ENCODE measurements at regions not wholly inside any gene's neighbourhood (a gene's known extent, or its start where the extent isn't known, plus 50 kb on each side); places are given as distances from the start of the nearest gene placed in this dataset.

DNA sequence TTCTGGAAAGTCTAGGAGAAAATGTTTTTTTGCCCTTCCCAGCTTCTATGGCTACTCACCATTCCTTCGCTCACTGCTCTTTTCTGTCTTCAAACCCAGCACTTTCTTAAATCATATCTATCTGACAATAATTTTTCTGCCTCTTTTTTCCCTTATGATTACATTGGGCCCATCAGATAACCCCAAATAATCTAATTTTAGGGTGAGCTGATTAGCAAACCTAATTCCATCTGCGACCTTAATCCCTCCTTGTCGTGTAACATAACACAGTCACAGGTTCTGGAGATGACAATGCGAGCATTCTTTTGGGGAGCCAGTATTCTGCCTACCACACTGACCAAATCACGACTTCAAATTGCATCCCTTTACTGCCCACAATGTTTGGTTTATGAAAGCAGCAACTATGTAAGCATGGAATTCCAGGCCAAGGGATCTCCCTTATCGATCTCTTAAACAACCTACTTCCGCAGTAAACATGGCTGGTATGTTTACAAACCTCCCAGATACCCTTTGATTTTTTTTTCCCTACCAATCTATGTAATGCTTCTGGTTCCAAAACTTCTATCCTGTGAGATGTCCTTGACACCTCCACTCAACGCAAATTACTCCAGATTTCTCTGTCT is 2122.2 kb downstream of the MAT2B start:
- TF ChIP-seq, protein P1, sequence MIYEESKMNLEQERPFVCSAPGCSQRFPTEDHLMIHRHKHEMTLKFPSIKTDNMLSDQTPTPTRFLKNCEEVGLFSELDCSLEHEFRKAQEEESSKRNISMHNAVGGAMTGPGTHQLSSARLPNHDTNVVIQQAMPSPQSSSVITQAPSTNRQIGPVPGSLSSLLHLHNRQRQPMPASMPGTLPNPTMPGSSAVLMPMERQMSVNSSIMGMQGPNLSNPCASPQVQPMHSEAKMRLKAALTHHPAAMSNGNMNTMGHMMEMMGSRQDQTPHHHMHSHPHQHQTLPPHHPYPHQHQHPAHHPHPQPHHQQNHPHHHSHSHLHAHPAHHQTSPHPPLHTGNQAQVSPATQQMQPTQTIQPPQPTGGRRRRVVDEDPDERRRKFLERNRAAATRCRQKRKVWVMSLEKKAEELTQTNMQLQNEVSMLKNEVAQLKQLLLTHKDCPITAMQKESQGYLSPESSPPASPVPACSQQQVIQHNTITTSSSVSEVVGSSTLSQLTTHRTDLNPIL (CRISPR knock-in tag; IDR thresholded peaks at IDR 0.05; ENCODE audit: low read depth) = no peak
- TF ChIP-seq BACH2 (CRISPR knock-in tag; IDR thresholded peaks at IDR 0.05; ENCODE audit: borderline replicate concordance) (no peak), RARB (CRISPR knock-in tag; IDR thresholded peaks at IDR 0.05) (no peak), OSR1 (CRISPR knock-in tag; IDR thresholded peaks at IDR 0.05) (no peak), ISL1 (CRISPR knock-in tag; IDR thresholded peaks at IDR 0.05) (peak; percentile 58), SNAI2 (CRISPR knock-in tag; IDR thresholded peaks at IDR 0.05) (no peak), ZFP30 (CRISPR knock-in tag; IDR thresholded peaks at IDR 0.05) (no peak), ZFP3 (CRISPR knock-in tag; IDR thresholded peaks at IDR 0.05) (no peak), ESRRG (CRISPR knock-in tag; IDR thresholded peaks at IDR 0.05) (no peak), ZC3H10 (CRISPR knock-in tag; IDR thresholded peaks at IDR 0.05) (no peak), TCF4 (CRISPR knock-in tag; IDR thresholded peaks at IDR 0.05; ENCODE audit: borderline replicate concordance) (peak; percentile 50; the same call in 1 of the 2 replicates)
- TF ChIP-seq, protein P2, sequence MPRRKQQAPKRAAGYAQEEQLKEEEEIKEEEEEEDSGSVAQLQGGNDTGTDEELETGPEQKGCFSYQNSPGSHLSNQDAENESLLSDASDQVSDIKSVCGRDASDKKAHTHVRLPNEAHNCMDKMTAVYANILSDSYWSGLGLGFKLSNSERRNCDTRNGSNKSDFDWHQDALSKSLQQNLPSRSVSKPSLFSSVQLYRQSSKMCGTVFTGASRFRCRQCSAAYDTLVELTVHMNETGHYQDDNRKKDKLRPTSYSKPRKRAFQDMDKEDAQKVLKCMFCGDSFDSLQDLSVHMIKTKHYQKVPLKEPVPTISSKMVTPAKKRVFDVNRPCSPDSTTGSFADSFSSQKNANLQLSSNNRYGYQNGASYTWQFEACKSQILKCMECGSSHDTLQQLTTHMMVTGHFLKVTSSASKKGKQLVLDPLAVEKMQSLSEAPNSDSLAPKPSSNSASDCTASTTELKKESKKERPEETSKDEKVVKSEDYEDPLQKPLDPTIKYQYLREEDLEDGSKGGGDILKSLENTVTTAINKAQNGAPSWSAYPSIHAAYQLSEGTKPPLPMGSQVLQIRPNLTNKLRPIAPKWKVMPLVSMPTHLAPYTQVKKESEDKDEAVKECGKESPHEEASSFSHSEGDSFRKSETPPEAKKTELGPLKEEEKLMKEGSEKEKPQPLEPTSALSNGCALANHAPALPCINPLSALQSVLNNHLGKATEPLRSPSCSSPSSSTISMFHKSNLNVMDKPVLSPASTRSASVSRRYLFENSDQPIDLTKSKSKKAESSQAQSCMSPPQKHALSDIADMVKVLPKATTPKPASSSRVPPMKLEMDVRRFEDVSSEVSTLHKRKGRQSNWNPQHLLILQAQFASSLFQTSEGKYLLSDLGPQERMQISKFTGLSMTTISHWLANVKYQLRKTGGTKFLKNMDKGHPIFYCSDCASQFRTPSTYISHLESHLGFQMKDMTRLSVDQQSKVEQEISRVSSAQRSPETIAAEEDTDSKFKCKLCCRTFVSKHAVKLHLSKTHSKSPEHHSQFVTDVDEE (CRISPR knock-in tag; IDR thresholded peaks at IDR 0.05) = peak; percentile 42
- no peak for ATAC-seq

DNA sequence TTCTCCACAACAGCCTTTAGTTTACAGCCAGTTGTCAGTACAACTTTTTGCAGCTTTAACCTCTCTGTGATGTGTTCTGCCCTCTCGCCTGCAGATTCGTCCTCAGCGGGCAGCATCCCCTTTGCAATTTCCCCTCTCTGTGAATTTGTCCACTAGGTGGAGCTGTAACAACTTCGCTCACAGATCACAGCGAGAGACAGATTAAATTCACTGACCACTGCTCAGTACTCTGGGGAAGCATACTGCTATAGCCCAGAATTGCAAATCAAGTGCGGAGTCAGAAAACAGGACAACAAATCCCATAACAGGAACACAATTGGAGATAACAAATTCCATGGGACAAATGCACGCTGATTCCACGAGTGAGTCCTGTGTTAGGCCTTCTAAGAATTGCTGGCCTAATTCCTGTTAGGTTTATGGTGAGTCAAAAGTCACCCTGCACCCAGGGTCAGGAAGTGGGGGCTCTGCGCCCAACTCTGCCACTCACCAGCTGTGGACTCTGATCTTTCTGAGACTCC is 2124.9 kb downstream of the MAT2B start:
- ATAC-seq = peak; percentile 58
- no peak for TF ChIP-seq ZNF70 (CRISPR knock-in tag; IDR thresholded peaks at IDR 0.05)
- TF ChIP-seq GLIS3 (CRISPR knock-in tag; IDR thresholded peaks at IDR 0.05) = no peak
- TF ChIP-seq ZC3H10 (CRISPR knock-in tag; IDR thresholded peaks at IDR 0.05) = no peak
- no peak for TF ChIP-seq TOX (CRISPR knock-in tag; IDR thresholded peaks at IDR 0.05; ENCODE audit: borderline replicate concordance)
- 0 out of 2 replicates have a peak, but pooled peaks have one; percentile 27 for TF ChIP-seq ZFP3 (CRISPR knock-in tag; IDR thresholded peaks at IDR 0.05)

DNA sequence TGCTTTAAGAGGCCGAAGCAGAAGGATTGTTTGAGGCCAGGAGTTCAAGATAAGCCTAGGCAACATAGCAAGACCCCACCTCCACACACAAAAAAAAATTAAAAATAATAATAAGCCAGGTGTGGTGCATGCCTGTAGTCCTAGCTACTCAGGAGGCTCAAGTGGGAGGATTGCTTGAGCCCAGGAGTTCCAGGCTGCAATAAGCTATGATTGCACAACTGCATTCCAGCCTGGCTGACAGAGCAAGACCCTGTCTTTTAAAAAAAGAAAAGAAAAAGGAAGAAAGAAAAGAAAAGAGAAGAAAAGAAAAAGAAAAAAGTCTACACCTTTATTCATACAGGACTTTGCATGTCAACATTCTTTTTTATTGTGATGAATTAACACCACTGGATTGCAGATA is 2125.8 kb downstream of the MAT2B start:
- no peak for ATAC-seq
- TF ChIP-seq ZNF8 (CRISPR knock-in tag; IDR thresholded peaks at IDR 0.05) (no peak), OSR1 (CRISPR knock-in tag; IDR thresholded peaks at IDR 0.05) (no peak), RARB (CRISPR knock-in tag; IDR thresholded peaks at IDR 0.05) (no peak), ISL1 (CRISPR knock-in tag; IDR thresholded peaks at IDR 0.05) (no peak)
- TF ChIP-seq, protein P1 (CRISPR knock-in tag; IDR thresholded peaks at IDR 0.05; ENCODE audit: low read depth) = no peak
- TF ChIP-seq, protein P3, sequence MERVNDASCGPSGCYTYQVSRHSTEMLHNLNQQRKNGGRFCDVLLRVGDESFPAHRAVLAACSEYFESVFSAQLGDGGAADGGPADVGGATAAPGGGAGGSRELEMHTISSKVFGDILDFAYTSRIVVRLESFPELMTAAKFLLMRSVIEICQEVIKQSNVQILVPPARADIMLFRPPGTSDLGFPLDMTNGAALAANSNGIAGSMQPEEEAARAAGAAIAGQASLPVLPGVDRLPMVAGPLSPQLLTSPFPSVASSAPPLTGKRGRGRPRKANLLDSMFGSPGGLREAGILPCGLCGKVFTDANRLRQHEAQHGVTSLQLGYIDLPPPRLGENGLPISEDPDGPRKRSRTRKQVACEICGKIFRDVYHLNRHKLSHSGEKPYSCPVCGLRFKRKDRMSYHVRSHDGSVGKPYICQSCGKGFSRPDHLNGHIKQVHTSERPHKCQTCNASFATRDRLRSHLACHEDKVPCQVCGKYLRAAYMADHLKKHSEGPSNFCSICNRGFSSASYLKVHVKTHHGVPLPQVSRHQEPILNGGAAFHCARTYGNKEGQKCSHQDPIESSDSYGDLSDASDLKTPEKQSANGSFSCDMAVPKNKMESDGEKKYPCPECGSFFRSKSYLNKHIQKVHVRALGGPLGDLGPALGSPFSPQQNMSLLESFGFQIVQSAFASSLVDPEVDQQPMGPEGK (CRISPR knock-in tag; IDR thresholded peaks at IDR 0.05; ENCODE audit: borderline replicate concordance) = no peak
- TF ChIP-seq, protein P2 (CRISPR knock-in tag; IDR thresholded peaks at IDR 0.05) = no peak
- TF ChIP-seq, protein P4, sequence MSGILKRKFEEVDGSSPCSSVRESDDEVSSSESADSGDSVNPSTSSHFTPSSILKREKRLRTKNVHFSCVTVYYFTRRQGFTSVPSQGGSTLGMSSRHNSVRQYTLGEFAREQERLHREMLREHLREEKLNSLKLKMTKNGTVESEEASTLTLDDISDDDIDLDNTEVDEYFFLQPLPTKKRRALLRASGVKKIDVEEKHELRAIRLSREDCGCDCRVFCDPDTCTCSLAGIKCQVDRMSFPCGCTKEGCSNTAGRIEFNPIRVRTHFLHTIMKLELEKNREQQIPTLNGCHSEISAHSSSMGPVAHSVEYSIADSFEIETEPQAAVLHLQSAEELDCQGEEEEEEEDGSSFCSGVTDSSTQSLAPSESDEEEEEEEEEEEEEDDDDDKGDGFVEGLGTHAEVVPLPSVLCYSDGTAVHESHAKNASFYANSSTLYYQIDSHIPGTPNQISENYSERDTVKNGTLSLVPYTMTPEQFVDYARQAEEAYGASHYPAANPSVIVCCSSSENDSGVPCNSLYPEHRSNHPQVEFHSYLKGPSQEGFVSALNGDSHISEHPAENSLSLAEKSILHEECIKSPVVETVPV (CRISPR knock-in tag; IDR thresholded peaks at IDR 0.05) = no peak

All from SK-N-SH treated with all-trans-retinoic acid at 6 μM for 48 hours (cell line).